HK-2 (cell line): ENCODE measurements at regions not wholly inside any gene's neighbourhood (a gene's known extent, or its start where the extent isn't known, plus 50 kb on each side); places are given as distances from the start of the nearest gene placed in this dataset.

Experiments used
- DNase-seq: peaks from one replicate; pipeline ENCODE4 v3.0.0-alpha.2; 2018; ENCODE audit not compliant: unreplicated experiment

DNA sequence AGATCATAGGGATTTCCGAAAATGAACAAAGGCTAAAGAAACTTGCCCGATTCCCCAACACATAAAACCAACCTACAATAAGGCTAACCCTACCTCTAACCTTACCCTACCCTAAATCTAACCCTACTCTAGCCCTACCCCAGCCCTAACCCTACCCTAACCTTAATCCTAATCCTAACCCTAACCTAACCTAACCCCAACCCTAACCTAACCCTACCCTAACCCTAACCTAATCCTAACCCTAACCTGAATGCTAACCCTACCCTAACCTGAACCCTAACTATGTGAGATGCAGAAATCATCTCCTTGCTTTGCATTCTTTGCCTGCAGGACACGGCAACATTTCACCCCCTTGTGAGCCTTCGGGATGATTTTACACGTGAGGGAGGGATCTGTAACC is 67.6 kb upstream of the SOX1 start:
- DNase-seq = no peak

DNA sequence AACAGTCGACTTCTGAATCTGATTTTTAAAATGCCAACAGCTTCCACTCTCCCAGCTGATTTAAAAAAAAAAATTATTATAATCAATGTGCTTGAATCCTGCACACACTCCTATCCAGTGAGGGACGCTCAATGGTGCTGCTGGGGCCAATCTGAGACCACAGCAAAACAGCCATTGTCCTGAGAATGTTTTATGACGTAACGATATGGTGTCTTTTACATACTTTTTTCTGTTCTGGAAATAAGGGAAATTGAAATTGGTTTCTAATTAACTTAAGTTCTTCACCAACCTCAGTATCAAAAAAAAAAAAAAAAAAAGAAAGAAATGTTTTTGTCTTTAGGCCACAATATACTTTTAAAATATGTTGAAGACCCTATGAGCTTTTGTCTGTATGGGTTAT is 66.1 kb upstream of the SOX1 start:
- no peak for DNase-seq

DNA sequence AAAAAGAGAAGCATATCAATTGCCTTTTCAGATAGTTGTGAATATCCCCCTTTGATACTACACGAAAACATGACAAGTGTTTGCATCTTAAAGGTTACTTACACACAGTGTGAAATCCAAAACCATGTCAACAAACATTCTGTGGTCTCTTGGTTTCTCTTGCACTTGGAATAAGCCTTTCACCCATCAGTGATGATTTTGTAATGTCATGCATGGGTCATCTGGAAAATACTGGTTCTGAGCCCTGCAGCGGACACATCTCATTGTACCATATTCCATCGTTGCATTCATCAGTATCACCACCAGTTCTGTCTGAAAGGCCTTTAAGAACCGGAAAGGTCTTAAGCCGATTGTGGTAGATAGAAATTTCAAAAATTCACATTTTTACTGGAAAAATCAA is 65.4 kb upstream of the SOX1 start:
- no peak for DNase-seq

DNA sequence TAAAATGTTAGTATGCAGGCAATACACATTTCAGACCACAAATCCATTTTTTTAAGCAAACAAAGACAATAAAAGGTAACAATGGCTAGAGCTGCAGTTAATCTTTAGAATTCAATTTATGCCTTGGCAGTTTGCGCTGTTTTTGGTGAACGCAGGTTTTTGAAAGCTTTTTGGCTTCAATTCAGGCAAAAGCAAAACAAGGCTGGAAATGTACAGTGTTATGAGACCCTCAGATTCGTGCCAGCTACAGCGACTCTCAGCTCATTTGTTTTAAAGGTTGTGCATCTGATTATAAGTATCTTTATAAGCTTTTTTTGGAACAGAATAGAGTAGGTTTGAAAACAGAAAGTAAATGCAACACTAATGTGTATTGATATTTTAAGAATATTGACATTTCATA is 63.6 kb upstream of the SOX1 start:
- DNase-seq = no peak

DNA sequence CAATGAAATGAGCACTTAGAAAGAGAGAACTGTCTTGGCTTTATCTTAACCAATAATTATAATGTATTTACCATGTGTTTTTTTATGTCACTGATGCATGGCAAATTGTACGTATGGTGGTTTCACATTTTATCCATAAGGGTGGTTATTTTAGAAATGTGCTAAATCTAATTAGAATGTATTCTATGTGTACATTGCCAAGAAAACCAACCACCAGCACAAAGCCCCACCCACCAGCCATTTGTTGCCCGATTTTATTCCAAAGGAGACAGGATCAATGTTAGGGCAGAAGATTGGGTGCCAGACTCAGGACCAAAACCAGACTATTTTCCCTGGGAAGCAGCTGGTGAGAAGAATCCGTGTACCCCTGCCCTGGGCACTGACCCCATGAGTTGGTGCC is 63.0 kb upstream of the SOX1 start:
- DNase-seq = no peak

DNA sequence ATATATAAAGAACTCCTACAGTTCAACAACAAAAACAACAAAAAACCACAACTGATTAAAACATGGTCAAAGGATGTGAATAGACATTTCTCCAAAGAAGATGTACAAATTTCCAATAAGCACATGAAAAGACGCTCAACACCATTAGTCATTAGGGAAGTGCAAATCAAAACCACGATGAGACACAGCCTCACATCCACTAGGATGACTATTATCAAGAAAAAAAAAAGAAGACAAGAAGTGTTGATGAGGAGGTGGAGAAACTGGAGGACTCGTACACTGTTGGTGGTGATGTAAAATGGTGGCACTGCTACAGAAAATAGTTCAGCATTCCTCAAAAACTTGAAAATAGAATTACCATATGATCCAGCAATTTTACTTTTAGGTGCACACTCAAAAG is 61.0 kb upstream of the SOX1 start:
- DNase-seq = no peak

DNA sequence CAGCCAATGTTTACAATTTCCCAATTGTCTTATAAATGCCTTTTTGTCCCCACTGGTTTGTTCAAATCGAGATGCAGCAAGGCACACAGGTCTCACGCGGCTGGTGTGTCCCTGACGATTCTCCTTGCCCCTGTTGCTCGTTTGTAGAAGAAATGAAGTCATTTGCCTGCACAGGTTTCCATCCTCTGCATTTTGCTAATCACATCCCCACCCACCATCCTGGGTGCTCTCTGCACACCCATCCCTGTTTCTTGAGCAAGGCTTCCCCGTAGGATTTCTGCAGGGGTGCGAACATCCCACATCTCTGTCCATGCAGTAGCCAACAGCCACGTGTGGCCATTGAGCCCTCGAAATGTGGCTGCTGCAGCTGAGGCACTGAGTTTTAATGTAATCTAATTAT is 59.8 kb upstream of the SOX1 start:
- no peak for DNase-seq

DNA sequence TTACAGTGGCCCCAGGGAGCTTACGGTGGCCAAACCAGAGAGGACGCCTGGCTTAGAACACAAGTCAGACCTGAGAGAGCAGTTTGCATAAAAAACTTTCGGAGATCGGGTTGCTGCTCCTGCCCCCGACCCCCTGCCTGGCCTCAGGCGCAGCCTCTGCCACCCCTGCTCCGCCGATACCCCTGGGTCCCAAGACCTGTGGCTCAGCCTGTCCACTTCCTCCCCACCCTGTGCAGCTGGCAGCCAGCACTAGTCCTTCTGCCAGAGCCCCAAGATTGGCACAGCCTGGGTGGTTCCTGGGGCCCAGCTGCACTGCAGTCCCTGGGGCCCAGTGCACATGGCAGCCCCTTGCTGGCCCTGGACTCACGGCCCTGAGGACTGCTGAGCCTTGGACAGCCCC is 56.2 kb upstream of the SOX1 start:
- no peak for DNase-seq

DNA sequence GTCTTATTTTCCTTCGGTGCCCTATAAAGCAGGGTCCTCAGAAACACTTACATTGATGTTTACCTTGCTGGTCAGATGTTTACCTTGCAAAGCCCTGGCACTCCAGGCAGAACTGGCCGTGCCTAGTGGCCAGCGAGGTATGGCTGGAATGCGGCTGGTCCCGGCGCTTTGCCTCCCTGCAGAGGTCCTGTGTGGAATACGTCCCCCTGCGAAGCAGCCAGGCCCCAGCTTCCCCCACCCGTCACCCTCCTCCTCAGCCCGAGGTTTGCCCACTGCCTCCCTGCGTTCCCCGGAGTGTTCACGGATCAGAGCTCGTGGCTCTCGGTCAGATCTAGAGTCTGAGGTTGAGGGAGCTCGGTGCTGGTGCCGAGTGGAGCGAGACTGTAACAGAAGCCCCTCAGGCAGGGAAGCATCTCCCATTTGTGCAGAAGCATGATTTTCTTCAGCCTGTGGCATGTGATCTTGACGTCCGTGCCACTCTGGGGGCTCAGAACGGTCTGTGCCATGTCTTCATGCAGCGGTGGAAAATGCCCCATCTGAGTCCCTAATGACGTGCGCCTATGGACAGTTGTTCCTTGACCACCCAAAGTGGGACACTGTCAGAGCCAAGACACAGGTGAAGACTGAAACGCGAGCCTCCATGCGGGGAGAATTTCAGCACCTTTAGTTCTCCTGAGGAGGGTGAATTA is 54.8 kb upstream of the SOX1 start:
- DNase-seq = no peak

DNA sequence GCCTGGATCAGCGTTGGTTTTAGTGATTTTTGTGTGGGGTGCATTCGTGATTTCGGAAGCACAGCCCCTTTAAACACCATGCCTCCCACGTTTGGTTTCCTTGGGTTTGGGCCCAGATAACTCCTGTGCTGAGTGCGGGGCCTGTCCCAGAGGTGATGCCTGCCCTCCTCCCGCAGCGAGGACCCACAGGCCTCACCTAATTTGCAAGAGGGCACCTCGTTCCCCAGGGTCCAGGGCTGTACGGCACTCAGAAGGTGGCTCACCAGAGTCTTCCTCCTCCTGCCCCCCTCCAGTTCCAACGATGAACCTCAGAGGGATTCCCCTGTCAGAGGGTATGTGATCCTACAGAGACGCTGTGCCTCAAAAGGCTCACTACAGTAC is 54.3 kb upstream of the SOX1 start:
- DNase-seq = no peak

DNA sequence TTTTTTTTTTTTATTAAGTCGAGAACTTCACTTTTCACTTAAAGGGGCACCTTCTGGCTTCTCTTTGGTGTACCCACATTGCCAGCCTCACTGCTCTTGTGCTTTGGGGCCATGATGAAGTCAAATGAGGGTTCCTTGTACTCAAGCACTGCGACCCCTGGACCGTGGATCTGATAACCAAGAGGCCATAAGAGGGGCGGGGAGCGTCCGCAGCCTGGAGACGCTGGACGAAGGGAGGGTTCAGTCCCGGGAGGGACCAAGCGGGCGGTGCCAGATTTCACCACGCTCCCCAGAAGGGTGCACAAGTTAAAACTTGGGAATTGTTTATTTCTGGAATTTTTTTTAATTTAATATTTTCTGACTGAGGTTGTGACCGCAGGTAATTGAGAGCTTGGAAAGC is 53.3 kb upstream of the SOX1 start:
- DNase-seq = no peak

DNA sequence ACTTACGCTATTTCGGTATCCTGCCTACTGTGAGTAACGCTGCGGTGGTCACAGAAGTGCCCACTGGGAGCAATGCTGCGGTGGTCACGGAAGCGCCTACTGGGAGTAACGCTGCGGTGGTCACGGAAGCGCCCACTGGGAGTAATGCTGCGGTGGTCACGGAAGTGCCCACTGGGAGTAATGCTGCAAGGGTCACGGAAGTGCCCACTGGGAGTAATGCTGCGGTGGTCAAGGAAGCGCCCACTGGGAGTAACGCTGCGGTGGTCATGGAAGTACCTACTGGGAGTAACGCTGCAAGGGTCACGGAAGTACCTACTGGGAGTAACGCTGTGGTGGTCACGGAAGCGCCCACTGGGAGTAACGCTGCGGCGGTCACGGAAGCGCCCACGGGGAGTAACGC is 52.1 kb upstream of the SOX1 start:
- DNase-seq = no peak
